Urinary bladder (tissue), 3 donors: ENCODE measurements at regions not wholly inside any gene's neighbourhood (a gene's known extent, or its start where the extent isn't known, plus 50 kb on each side); places are given as distances from the start of the nearest gene placed in this dataset.
A peak's percentile ranks its signal among the peaks of the same experiment; 100 is the strongest.

Experiments
- DNase-seq: peaks from one replicate; pipeline ENCODE4 v3.0.0-alpha.2; 2015; ENCODE audit errors: extremely low spot score
- H3K27ac ChIP-seq: one replicate; pipeline ENCODE4 v1.5.1; 2013; ENCODE audit warnings: low read depth, mild to moderate bottlenecking, moderate library complexity
- H3K36me3 ChIP-seq: one replicate; pipeline ENCODE4 v1.6.1; 2013; ENCODE audit warnings: mild to moderate bottlenecking, moderate library complexity; ENCODE audit not compliant: insufficient read depth
- H3K4me1 ChIP-seq: one replicate; pipeline ENCODE4 v1.6.1; 2013; ENCODE audit warnings: mild to moderate bottlenecking, moderate library complexity; ENCODE audit not compliant: insufficient read depth
- H3K4me3 ChIP-seq: one replicate; pipeline ENCODE4 v1.5.1; 2013; ENCODE audit warnings: low read depth, low read length
- WGBS: extraction: QIAGEN DNeasy Blood & Tissue Kit; methylation state at CpG from one replicate; pipeline ENCODE4 v1.1.7; 2013; 5-methylcytosine and 5-hydroxymethylcytosine counted together
- donor health status: healthy with polysubstance abuse.
- donor health status: healthy.

DNA sequence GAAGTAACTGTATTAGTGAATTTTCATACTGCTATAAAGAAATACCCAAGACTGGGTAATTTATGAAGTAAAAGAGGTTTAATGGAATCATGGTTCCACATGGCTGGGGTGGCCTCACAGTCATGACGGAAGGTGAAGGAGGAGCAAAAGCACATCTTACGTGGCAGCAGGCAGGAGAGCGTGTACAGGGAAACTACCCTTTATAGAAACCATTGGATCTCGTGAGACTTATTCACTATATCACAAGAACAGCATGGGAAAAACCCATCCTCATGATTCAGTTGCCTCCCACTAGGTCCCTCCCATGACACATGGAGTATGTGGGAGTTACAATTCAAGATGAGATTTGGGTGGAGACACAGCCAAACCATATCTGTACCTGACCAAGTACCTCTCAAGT lies 812.3 kb upstream of the ALCAM start:
- 97% methylated on average over 4 of the region's 4 CpGs for WGBS
- Histone ChIP-seq H3K4me3 (no peak overlapping the region), H3K36me3 (no peaks in the 10 kb centered on the region), H3K4me1 (no peaks in the 10 kb centered on the region), H3K27ac (no peak overlapping the region)
- no peak for DNase-seq

DNA sequence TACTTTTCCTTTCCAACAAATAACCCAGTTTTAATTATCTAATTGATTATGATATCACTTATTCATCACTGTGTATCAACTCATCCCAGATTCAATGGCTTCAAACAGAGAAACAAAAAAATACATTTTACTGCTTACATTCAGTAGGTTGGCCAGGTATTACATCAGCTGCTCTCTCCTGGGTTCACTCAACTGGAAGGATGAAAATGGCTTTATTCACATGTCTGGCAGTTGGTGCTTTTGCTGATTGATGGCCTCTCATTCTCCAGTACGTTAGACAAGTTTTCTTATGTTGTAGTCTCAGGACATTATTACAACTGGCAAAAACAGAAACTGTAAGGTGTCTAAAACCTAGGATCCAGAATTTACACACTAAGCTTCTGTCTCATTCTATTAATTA lies 811.0 kb upstream of the ALCAM start:
- Histone ChIP-seq H3K4me1 (no peaks in the 10 kb centered on the region), H3K4me3 (no peak overlapping the region), H3K36me3 (no peaks in the 10 kb centered on the region), H3K27ac (no peak overlapping the region)
- WGBS, result 77% methylated on average over 1 of the region's 1 CpG
- DNase-seq, result no peak

DNA sequence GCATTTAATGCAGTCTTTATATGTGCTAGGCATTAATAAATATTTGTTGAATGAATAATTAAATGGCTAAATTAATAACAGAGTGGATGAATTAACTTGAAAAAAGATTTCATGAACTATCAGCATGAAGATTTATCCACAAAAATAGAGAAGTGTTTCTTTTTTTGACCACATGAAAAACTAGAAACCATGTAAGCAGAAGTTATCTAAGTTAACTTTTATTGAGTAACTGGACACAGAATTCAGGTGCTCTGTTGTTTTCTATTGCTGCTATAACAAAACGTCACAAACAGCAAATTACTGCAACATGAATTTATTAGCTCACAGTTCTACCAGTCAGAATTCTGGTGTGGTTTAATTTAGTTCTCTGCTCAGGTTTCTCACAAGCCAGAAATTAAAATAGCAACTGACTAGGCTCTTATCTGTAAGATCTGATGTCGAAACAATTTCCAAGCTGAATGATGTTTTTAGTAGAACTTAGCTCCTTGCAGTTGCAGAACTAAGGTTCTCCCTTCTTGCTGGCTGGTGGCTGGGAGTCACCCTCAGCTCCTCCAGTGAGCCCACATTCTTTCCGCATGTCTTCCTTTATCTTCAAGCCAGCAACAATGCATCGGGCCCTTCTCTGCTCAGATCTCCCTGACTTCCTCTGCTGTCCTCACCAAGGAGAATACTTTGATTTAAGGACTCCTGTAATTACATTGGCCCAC lies 810.2 kb upstream of the ALCAM start:
- WGBS, result 58% methylated on average over 4 of the region's 4 CpGs
- H3K27ac ChIP-seq, result no peak overlapping the region
- H3K36me3 ChIP-seq, result no peaks in the 10 kb centered on the region
- no peak overlapping the region for H3K4me3 ChIP-seq
- no peak for DNase-seq
- H3K4me1 ChIP-seq, result no peaks in the 10 kb centered on the region

GRCh38 chr3:104561324-104561723 lies 805.4 kb upstream of the ALCAM start:
- Histone ChIP-seq H3K36me3 (no peaks in the 10 kb centered on the region), H3K4me3 (no peak overlapping the region), H3K4me1 (no peaks in the 10 kb centered on the region), H3K27ac (no peak overlapping the region)
- WGBS, result 89% methylated on average over 1 of the region's 1 CpG
- DNase-seq, result no peak

DNA sequence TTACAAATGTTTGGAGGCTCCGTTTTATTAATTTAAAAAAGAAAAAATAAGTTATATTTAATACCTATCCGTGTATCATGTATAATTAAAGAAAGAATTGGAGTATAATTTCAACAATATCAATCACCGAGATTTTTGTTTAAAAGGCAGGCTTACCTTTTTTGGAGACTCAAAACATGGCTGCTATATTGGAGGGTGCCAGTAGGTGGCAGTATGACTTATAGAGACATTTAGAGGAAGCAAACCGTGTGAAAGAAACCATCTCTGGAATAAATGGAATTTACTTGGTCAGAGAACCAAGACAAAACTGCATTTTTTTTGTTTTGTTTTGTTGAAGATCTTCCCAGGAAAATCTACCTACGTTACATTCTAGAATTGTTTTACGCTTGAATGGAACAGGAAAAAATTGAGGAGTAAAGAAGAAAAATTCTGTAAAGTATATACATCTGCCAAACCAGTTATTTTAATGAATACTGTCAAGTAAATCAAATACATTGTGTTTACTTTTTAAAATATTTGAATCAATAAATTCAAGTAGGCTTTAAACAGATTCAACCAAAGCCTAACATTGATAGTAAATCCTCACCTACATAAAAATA lies 802.6 kb upstream of the ALCAM start:
- Histone ChIP-seq H3K4me1 (no peaks in the 10 kb centered on the region), H3K4me3 (no peak overlapping the region), H3K27ac (no peak overlapping the region), H3K36me3 (no peaks in the 10 kb centered on the region)
- 68% methylated on average over 6 of the region's 6 CpGs for WGBS
- DNase-seq, result peak; percentile 5

- Histone ChIP-seq H3K4me3 (no peak overlapping the region), H3K4me1 (no peaks in the 10 kb centered on the region), H3K27ac (no peak overlapping the region), H3K36me3 (no peaks in the 10 kb centered on the region)
- DNase-seq, result no peak
Measured at GRCh38 chr3:104566054-104566453, 800.7 kb upstream of the ALCAM start.

- Histone ChIP-seq H3K36me3 (no peaks in the 10 kb centered on the region), H3K27ac (no peak overlapping the region), H3K4me1 (no peaks in the 10 kb centered on the region), H3K4me3 (no peak overlapping the region)
- WGBS, result 72% methylated on average over 1 of the region's 1 CpG
- no peak for DNase-seq
Measured at GRCh38 chr3:104575634-104576033, 791.1 kb upstream of the ALCAM start.

DNA sequence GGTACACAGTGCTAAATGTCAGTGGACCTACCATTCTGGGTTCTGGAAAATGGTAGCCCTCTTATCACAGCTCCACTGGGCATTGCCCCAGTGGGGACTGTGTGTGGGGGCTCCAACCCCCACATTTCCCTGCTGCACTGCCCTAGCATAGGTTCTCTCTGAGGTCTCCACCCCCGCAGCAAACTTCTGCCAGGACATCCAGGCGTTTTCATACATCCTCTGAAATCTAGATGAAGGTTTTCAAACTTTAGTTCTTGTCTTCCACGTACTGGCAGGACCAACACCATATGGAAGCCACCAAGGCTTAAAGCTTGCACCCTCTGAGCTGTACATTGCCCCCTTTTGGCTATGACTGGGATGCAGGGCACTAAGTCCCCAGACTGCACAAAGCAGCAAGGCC lies 788.2 kb upstream of the ALCAM start:
- H3K4me3 ChIP-seq, result no peak overlapping the region
- no peaks in the 10 kb centered on the region for H3K36me3 ChIP-seq
- no peak overlapping the region for H3K27ac ChIP-seq
- 84% methylated on average over 3 of the region's 3 CpGs for WGBS
- no peak for DNase-seq
- no peaks in the 10 kb centered on the region for H3K4me1 ChIP-seq

DNA sequence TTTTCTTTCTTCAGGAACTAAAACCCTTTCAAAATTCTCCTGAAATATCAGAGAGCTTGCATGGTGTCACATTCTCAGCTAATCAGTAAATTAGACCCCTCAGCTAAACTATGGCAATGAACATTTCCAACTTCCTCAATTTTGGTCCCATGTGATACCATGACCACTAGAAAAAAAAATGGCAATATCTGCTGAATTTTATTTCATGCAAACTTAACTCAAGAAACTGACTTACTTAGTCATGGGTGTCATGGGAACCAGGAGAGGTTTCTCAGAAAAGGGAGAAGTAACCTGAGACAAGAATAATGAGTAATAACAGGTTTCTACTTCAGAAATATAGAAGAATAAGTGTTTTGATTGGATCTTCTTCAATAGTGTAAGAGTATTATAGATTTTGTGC lies 784.6 kb upstream of the ALCAM start:
- no peak for DNase-seq
- no peak overlapping the region for H3K4me3 ChIP-seq
- H3K4me1 ChIP-seq, result no peaks in the 10 kb centered on the region
- no peak overlapping the region for H3K27ac ChIP-seq
- no peaks in the 10 kb centered on the region for H3K36me3 ChIP-seq

- Histone ChIP-seq H3K4me3 (no peak overlapping the region), H3K27ac (no peak overlapping the region), H3K4me1 (no peaks in the 10 kb centered on the region), H3K36me3 (no peaks in the 10 kb centered on the region)
- WGBS, result 74% methylated on average over 5 of the region's 5 CpGs
- no peak for DNase-seq
Measured at GRCh38 chr3:104584682-104585081, 782.0 kb upstream of the ALCAM start.

DNA sequence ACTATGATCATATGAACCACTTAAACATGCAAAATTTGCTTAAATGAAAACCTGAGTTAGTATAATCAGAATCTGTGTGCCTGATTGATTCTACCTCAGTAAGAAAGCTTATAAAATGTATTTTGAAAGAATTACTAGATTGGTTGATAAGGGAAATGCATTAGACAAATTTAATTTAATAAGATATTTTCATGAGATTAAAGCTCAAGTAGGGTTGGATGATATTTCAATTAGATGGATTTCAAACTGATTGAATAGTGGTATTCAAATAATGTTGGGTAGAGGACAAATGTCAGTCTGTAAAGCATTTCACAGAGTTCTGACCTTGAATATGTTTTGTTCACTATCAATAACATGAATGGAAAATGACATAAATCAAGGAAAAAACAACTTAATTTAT lies 780.4 kb upstream of the ALCAM start:
- Histone ChIP-seq H3K4me3 (no peak overlapping the region), H3K4me1 (no peaks in the 10 kb centered on the region), H3K27ac (no peak overlapping the region), H3K36me3 (no peaks in the 10 kb centered on the region)
- no peak for DNase-seq

- H3K27ac ChIP-seq, result no peak overlapping the region
- no peaks in the 10 kb centered on the region for H3K36me3 ChIP-seq
- 89% methylated on average over 3 of the region's 3 CpGs for WGBS
- H3K4me3 ChIP-seq, result no peak overlapping the region
- H3K4me1 ChIP-seq, result no peaks in the 10 kb centered on the region
- no peak for DNase-seq
Measured at GRCh38 chr3:104588442-104588841, 778.3 kb upstream of the ALCAM start.

DNA sequence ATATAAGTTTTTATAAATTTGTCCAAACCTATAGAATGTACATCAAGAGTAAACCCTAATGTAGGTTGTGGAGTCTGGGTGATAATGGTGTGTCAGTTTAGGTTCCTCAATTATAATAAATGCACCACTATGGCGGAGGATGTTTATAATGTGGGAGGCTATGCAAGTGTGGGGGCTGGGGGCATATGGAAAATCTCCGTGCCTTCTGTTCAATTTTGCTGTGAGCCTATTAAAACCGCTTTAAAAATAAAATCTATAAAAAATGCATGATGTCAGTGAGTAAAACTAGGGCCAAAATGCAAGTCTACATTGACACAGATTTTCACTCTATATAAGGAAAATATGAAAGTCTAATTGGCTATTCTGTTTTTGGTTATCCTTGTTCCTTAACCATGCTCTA lies 774.9 kb upstream of the ALCAM start:
- DNase-seq, result no peak
- H3K27ac ChIP-seq, result no peak overlapping the region
- H3K4me3 ChIP-seq, result no peak overlapping the region
- no peaks in the 10 kb centered on the region for H3K4me1 ChIP-seq
- H3K36me3 ChIP-seq, result no peaks in the 10 kb centered on the region
- WGBS, result 94% methylated on average over 3 of the region's 3 CpGs

DNA sequence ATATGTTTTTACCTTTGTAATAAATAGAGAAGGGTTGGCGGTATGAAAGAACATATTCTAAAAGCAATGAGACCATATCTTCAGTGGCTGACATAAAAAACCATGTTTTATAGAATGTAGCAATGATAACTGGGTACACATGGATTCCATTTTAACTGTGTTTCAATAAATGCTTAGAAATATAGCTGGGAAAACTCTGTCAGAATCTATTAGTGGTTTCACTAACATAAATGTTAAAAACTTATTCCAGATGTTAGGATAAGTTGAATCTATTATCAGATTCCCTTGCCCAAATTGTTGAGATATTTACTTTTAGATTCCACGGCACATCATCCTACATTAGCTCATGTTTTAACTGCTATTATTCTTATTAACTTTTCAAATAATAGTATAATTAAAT lies 772.2 kb upstream of the ALCAM start:
- WGBS, result 89% methylated on average over 2 of the region's 2 CpGs
- H3K27ac ChIP-seq, result no peak overlapping the region

GRCh38 chr3:104596054-104596453 lies 770.7 kb upstream of the ALCAM start:
- 91% methylated on average over 2 of the region's 2 CpGs for WGBS
- no peak overlapping the region for H3K4me3 ChIP-seq
- DNase-seq, result no peak
- no peaks in the 10 kb centered on the region for H3K4me1 ChIP-seq
- no peaks in the 10 kb centered on the region for H3K36me3 ChIP-seq
- H3K27ac ChIP-seq, result no peak overlapping the region

More for the DNA sequence above, 772.2 kb upstream of the ALCAM start:
- DNase-seq, result no peak
- no peak overlapping the region for H3K4me3 ChIP-seq
- no peaks in the 10 kb centered on the region for H3K36me3 ChIP-seq
- no peaks in the 10 kb centered on the region for H3K4me1 ChIP-seq
